GM21529 (cell line): ENCODE measurements at regions not wholly inside any gene's neighbourhood (a gene's known extent, or its start where the extent isn't known, plus 50 kb on each side); places are given as distances from the start of the nearest gene placed in this dataset.

ENCODE experiments used
- ATAC-seq: cut with Tn5 transposase; IDR thresholded peaks from one replicate; pipeline ENCODE4 v1.9.1; 2021; ENCODE audit not compliant: unreplicated experiment

DNA sequence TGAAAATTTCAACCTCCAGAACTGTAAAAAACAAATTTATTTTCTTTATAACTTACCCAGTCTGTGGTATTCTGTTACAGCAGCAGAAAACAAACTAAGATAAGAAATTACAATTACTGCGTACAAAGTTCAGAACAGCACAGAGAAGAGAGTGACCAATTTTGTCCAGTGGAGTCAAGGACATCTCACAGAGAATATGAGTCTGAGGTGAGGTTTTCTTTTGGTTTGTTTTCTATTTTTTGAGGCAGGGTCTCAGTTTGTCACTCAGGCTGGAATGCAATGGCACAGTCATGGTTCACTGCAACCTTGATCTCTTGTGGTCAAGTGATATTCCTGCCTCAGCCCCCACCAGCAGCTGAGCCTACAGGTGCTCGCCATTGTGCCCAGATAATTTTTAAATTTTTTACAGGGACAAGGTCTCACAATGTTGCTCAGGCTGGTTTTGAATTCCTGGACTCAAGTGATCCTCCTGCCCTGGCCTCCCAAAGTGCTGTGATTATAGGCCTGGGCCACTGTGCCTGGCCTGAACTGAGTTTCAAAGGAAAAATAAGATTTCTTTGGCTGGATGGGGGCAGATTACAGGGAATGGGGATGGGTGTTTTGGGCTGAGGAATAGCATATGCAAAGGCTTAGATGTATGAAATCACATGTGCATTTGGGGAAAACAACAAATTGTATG lies 201.1 kb upstream of the USP24 start:
- no peak for ATAC-seq

DNA sequence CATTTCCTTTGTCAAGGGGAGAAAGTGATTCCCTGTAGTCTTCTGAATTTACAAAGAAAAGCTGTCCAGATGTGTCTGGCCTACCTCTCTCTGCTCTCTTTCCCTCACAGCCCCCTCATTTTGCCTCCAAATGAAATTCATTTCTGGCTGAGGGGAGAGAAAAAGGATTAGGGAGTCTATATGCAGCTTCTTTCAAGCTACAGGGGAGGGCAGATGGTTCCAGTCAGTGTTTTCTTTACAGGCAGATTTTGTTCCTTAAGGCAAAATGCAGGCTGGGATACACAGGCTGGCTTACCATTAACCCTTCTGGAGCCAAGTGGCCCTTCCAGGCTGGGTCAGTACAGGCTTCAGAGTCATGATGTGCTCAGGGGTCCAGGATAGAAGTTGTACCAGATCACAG lies 198.1 kb upstream of the USP24 start:
- ATAC-seq = no peak

- no peak for ATAC-seq
These were observed 196.9 kb upstream of the USP24 start for GRCh38 chr1:55412060-55412459.

- no peak for ATAC-seq
These were observed 187.7 kb upstream of the USP24 start for GRCh38 chr1:55402671-55403464.

- no peak for ATAC-seq
These were observed 187.0 kb upstream of the USP24 start for GRCh38 chr1:55402142-55402541.

- no peak for ATAC-seq
These were observed 185.3 kb upstream of the USP24 start for GRCh38 chr1:55400508-55400907.

- no peak for ATAC-seq
These were observed 184.2 kb upstream of the USP24 start for GRCh38 chr1:55399346-55399745.

- ATAC-seq = no peak
These were observed 181.3 kb upstream of the USP24 start for GRCh38 chr1:55396381-55396891.

GRCh38 chr1:55388960-55389359 lies 173.8 kb upstream of the USP24 start:
- no peak for ATAC-seq

DNA sequence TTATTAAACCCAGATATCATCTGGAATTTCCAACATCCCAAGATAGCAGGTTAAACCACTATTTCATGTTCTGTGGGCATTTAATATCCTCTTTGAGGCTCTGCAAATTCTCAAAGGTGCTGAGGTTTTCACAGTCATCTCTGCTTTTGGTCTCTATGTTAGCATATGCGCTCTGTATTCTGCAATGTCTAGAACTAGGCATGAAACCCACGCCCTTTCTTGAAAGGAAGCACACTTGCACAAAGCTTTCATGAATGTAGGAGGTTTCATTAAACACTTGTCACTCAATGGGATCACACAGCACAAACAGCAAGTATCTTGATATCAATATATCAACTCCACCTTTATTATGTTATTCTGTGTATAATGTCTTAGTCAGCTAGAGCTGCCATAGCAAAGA lies 172.0 kb upstream of the USP24 start:
- no peak for ATAC-seq

- ATAC-seq = no peak
These were observed 171.3 kb upstream of the USP24 start for GRCh38 chr1:55386456-55386855.

DNA sequence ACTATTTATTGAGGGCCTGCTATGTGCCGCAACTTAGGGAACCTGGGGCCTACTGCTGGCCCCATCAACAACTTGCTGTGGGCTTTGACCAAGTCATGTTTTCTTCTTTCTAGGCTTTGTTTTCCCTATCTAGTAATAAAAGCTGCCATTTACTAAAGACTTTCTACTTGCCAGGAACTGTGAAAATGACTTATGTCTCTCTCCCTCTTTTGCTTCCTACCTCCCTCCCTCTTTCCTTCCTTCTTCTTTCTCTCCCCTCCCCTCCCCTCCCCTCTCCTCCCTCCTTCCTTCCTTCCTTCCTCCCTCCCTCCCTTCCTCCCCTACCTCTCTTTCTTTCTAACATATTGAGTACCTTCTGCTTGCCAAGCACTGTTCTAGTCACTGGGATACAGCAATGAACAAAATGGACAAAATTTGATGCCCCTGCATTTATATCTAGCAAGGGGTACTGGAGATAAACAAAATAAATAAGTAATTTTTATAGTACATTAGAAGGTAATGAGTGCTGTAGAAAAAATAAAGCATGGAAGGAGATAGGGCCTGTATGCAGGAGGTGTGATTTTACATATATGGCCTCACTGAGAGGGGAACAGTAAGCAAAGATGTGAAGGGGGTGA lies 170.3 kb upstream of the USP24 start:
- ATAC-seq = no peak

- no peak for ATAC-seq
These were observed 169.5 kb upstream of the USP24 start for GRCh38 chr1:55384637-55385036.

DNA sequence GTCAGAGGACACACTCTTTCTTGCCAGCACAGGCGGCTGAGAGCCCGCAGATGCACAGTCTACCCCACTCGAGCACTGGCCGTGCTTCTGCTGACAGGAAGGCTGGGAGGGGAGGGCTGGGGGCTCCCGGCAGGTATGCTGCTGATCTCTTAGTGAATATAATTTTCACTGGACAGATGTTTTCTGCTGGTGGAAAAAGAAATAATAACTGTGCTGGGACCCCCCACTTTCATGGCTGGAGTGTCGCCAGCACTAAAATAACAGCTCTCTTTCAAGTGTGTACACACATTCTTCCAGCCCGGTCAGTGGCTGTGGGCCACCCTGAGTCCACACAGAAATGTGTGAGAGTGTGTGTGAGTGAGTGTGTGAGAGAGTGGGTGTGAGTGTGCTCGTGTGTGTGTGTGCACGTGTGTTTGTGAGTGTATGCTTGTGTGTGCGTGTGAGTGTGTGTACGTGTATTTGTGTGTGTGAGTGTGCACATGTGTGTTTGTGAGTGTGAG lies 167.7 kb upstream of the USP24 start:
- no peak for ATAC-seq

- ATAC-seq = no peak
These were observed 166.8 kb upstream of the USP24 start for GRCh38 chr1:55381983-55382382.

- ATAC-seq = no peak
These were observed 166.3 kb upstream of the USP24 start for GRCh38 chr1:55381491-55381890.

DNA sequence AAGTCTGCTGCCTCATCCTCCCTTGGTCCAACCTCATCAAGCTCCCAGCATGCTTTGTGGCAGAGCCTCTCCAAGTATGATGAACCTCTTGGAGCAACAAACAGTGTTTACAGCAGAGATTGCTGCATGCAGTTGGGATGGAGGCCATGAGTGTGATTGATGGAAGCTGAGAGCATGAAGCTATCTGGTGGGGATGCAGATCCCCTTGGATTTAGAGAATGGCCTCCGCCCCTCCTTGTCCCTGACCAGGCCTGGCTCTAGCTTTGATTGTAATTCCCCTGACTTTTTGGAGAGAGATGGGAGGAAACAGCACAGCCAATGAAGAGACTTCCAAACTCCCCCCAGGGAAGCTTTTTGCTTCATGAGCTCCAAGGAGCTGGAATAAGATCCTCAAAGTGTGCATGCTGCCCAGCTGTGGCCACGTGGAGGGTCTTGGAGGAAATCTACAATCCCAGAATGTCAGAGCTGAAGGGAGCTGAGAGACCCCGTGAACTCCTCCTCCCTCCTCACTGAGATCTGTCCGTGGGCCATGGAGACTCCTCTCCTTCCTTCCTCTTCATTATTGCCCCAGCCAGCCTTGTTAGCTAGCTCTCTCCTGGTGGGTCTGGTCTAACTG lies 165.3 kb upstream of the USP24 start:
- no peak for ATAC-seq

DNA sequence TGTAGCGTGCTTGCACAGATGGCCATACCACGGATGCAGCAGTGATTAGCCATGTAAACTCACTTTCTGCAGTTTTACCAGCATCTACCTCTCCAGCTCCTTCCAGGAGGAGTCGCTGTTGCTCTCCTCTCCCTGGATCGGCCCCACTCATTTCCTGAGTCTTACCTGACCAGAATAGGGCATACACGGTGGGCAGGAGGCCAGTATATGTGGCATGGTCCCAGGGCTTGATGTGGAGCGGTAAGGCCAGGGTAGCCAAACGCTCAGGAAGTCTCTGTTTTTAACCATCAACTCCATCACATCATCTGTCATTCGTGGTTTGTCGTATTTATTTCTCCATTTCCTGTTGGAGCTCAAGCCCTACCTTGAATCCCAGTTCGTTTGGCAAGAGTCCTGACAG lies 163.4 kb upstream of the USP24 start:
- ATAC-seq = no peak

- no peak for ATAC-seq
These were observed 161.7 kb upstream of the USP24 start for GRCh38 chr1:55376897-55377296.

GRCh38 chr1:55375617-55376258 lies 160.6 kb upstream of the USP24 start:
- ATAC-seq = no peak
